ENCODE measurements at regions not wholly inside any gene's neighbourhood (a gene's known extent, or its start where the extent isn't known, plus 50 kb on each side); places are given as distances from the start of the nearest gene placed in this dataset.

GRCh38 chr9:18245911-18246310 lies 228.0 kb upstream of the ADAMTSL1 start:
- no peaks in the 10 kb centered on the region for H3K9me3 Mint-ChIP-seq
- H3K36me3 Mint-ChIP-seq (ENCODE audit: low read depth) = no peaks in the 10 kb centered on the region
- no peak overlapping the region for H3K27ac Mint-ChIP-seq
- H3K27me3 Mint-ChIP-seq (ENCODE audit: low read depth) = no peaks in the 10 kb centered on the region
- DNase-seq (ENCODE audit: low spot score) = no peak
- no peak overlapping the region for H3K4me3 Mint-ChIP-seq
- no peaks in the 10 kb centered on the region for H3K4me1 Mint-ChIP-seq (ENCODE audit: low read depth)

GRCh38 chr9:18250053-18250452 lies 223.9 kb upstream of the ADAMTSL1 start:
- Mint-ChIP-seq H3K4me1 (ENCODE audit: low read depth) (no peaks in the 10 kb centered on the region), H3K4me3 (no peak overlapping the region), H3K9me3 (no peaks in the 10 kb centered on the region), H3K27me3 (ENCODE audit: low read depth) (no peaks in the 10 kb centered on the region), H3K27ac (no peak overlapping the region), H3K36me3 (ENCODE audit: low read depth) (no peaks in the 10 kb centered on the region)
- no peak for DNase-seq (ENCODE audit: low spot score)

GRCh38 chr9:18253950-18254349 lies 220.0 kb upstream of the ADAMTSL1 start:
- DNase-seq (ENCODE audit: low spot score) = no peak
- Mint-ChIP-seq H3K36me3 (ENCODE audit: low read depth) (no peaks in the 10 kb centered on the region), H3K27me3 (ENCODE audit: low read depth) (peaks cover 4% of the 10 kb centered on the region), H3K4me1 (ENCODE audit: low read depth) (peaks cover 3% of the 10 kb centered on the region), H3K4me3 (no peak overlapping the region), H3K9me3 (no peaks in the 10 kb centered on the region), H3K27ac (no peak overlapping the region)

- Mint-ChIP-seq H3K4me1 (ENCODE audit: low read depth) (peaks cover 3% of the 10 kb centered on the region), H3K36me3 (ENCODE audit: low read depth) (no peaks in the 10 kb centered on the region), H3K27me3 (ENCODE audit: low read depth) (peaks cover 4% of the 10 kb centered on the region), H3K9me3 (no peaks in the 10 kb centered on the region), H3K27ac (no peak overlapping the region), H3K4me3 (no peak overlapping the region)
- DNase-seq (ENCODE audit: low spot score) = peak; percentile 55
Observed at GRCh38 chr9:18255158-18255629, 218.8 kb upstream of the ADAMTSL1 start.

- Mint-ChIP-seq H3K36me3 (ENCODE audit: low read depth) (no peaks in the 10 kb centered on the region), H3K4me1 (ENCODE audit: low read depth) (peaks cover 3% of the 10 kb centered on the region), H3K4me3 (no peak overlapping the region), H3K9me3 (no peaks in the 10 kb centered on the region), H3K27me3 (ENCODE audit: low read depth) (peaks cover 4% of the 10 kb centered on the region), H3K27ac (no peak overlapping the region)
- DNase-seq (ENCODE audit: low spot score) = no peak
Observed at GRCh38 chr9:18255747-18256146, 218.2 kb upstream of the ADAMTSL1 start.

GRCh38 chr9:18256568-18256967 lies 217.4 kb upstream of the ADAMTSL1 start:
- H3K36me3 Mint-ChIP-seq (ENCODE audit: low read depth) = no peaks in the 10 kb centered on the region
- H3K27ac Mint-ChIP-seq = no peak overlapping the region
- no peaks in the 10 kb centered on the region for H3K9me3 Mint-ChIP-seq
- no peak for DNase-seq (ENCODE audit: low spot score)
- H3K27me3 Mint-ChIP-seq (ENCODE audit: low read depth) = peaks cover 4% of the 10 kb centered on the region
- H3K4me3 Mint-ChIP-seq = no peak overlapping the region
- peaks cover 3% of the 10 kb centered on the region for H3K4me1 Mint-ChIP-seq (ENCODE audit: low read depth)

- Mint-ChIP-seq H3K9me3 (no peaks in the 10 kb centered on the region), H3K36me3 (ENCODE audit: low read depth) (no peaks in the 10 kb centered on the region), H3K4me1 (ENCODE audit: low read depth) (peaks cover 3% of the 10 kb centered on the region), H3K27me3 (ENCODE audit: low read depth) (peaks cover 4% of the 10 kb centered on the region), H3K27ac (no peak overlapping the region), H3K4me3 (no peak overlapping the region)
- no peak for DNase-seq (ENCODE audit: low spot score)
Observed at GRCh38 chr9:18260521-18260920, 213.4 kb upstream of the ADAMTSL1 start.

- H3K27me3 Mint-ChIP-seq (ENCODE audit: low read depth) = no peaks in the 10 kb centered on the region
- no peaks in the 10 kb centered on the region for H3K9me3 Mint-ChIP-seq
- DNase-seq (ENCODE audit: low spot score) = no peak
- no peak overlapping the region for H3K27ac Mint-ChIP-seq
- H3K4me1 Mint-ChIP-seq (ENCODE audit: low read depth) = no peaks in the 10 kb centered on the region
- H3K36me3 Mint-ChIP-seq (ENCODE audit: low read depth) = no peaks in the 10 kb centered on the region
- H3K4me3 Mint-ChIP-seq = no peak overlapping the region
Observed at GRCh38 chr9:18261181-18261580, 212.8 kb upstream of the ADAMTSL1 start.

- Mint-ChIP-seq H3K27me3 (ENCODE audit: low read depth) (no peaks in the 10 kb centered on the region), H3K9me3 (no peaks in the 10 kb centered on the region), H3K36me3 (ENCODE audit: low read depth) (no peaks in the 10 kb centered on the region), H3K4me1 (ENCODE audit: low read depth) (no peaks in the 10 kb centered on the region), H3K4me3 (no peak overlapping the region), H3K27ac (no peak overlapping the region)
- DNase-seq (ENCODE audit: low spot score) = no peak
Observed at GRCh38 chr9:18263377-18263776, 210.6 kb upstream of the ADAMTSL1 start.

GRCh38 chr9:18268381-18268780 lies 205.6 kb upstream of the ADAMTSL1 start:
- H3K9me3 Mint-ChIP-seq = peaks cover 4% of the 10 kb centered on the region
- no peak overlapping the region for H3K4me3 Mint-ChIP-seq
- H3K27me3 Mint-ChIP-seq (ENCODE audit: low read depth) = no peaks in the 10 kb centered on the region
- H3K4me1 Mint-ChIP-seq (ENCODE audit: low read depth) = no peaks in the 10 kb centered on the region
- H3K27ac Mint-ChIP-seq = no peak overlapping the region
- no peaks in the 10 kb centered on the region for H3K36me3 Mint-ChIP-seq (ENCODE audit: low read depth)
- no peak for DNase-seq (ENCODE audit: low spot score)

GRCh38 chr9:18269561-18269960 lies 204.4 kb upstream of the ADAMTSL1 start:
- no peaks in the 10 kb centered on the region for H3K36me3 Mint-ChIP-seq (ENCODE audit: low read depth)
- no peaks in the 10 kb centered on the region for H3K27me3 Mint-ChIP-seq (ENCODE audit: low read depth)
- DNase-seq (ENCODE audit: low spot score) = no peak
- H3K4me3 Mint-ChIP-seq = no peak overlapping the region
- peaks cover 4% of the 10 kb centered on the region for H3K9me3 Mint-ChIP-seq
- H3K4me1 Mint-ChIP-seq (ENCODE audit: low read depth) = no peaks in the 10 kb centered on the region
- H3K27ac Mint-ChIP-seq = no peak overlapping the region

- no peak for DNase-seq (ENCODE audit: low spot score)
- Mint-ChIP-seq H3K27ac (no peak overlapping the region), H3K9me3 (peaks cover 4% of the 10 kb centered on the region), H3K36me3 (ENCODE audit: low read depth) (no peaks in the 10 kb centered on the region), H3K27me3 (ENCODE audit: low read depth) (no peaks in the 10 kb centered on the region), H3K4me3 (no peak overlapping the region), H3K4me1 (ENCODE audit: low read depth) (no peaks in the 10 kb centered on the region)
Observed at GRCh38 chr9:18274693-18275092, 199.3 kb upstream of the ADAMTSL1 start.

GRCh38 chr9:18275313-18275990 lies 198.5 kb upstream of the ADAMTSL1 start:
- no peak for DNase-seq (ENCODE audit: low spot score)
- Mint-ChIP-seq H3K36me3 (ENCODE audit: low read depth) (no peaks in the 10 kb centered on the region), H3K9me3 (peaks cover 4% of the 10 kb centered on the region), H3K27ac (no peak overlapping the region), H3K4me1 (ENCODE audit: low read depth) (no peaks in the 10 kb centered on the region), H3K27me3 (ENCODE audit: low read depth) (no peaks in the 10 kb centered on the region), H3K4me3 (no peak overlapping the region)

- no peak overlapping the region for H3K4me3 Mint-ChIP-seq
- no peak for DNase-seq (ENCODE audit: low spot score)
- H3K9me3 Mint-ChIP-seq = peaks cover 3% of the 10 kb centered on the region
- no peaks in the 10 kb centered on the region for H3K36me3 Mint-ChIP-seq (ENCODE audit: low read depth)
- no peaks in the 10 kb centered on the region for H3K27me3 Mint-ChIP-seq (ENCODE audit: low read depth)
- H3K27ac Mint-ChIP-seq = no peak overlapping the region
- H3K4me1 Mint-ChIP-seq (ENCODE audit: low read depth) = no peaks in the 10 kb centered on the region
Observed at GRCh38 chr9:18281291-18281690, 192.7 kb upstream of the ADAMTSL1 start.

- H3K9me3 Mint-ChIP-seq = no peaks in the 10 kb centered on the region
- no peaks in the 10 kb centered on the region for H3K27me3 Mint-ChIP-seq (ENCODE audit: low read depth)
- H3K36me3 Mint-ChIP-seq (ENCODE audit: low read depth) = no peaks in the 10 kb centered on the region
- no peak overlapping the region for H3K27ac Mint-ChIP-seq
- DNase-seq (ENCODE audit: low spot score) = no peak
- no peaks in the 10 kb centered on the region for H3K4me1 Mint-ChIP-seq (ENCODE audit: low read depth)
- H3K4me3 Mint-ChIP-seq = no peak overlapping the region
Observed at GRCh38 chr9:18294229-18294628, 179.7 kb upstream of the ADAMTSL1 start.

Measured in T-helper 2 cell treated with Interferon-gamma antibody and Interleukin-4, amounts not matched to agents 5 μg/mL and 100 μg/mL, for 36 hours (primary cell).